ENCODE measurements at regions not wholly inside any gene's neighbourhood (a gene's known extent, or its start where the extent isn't known, plus 50 kb on each side); places are given as distances from the start of the nearest gene placed in this dataset.

DNA sequence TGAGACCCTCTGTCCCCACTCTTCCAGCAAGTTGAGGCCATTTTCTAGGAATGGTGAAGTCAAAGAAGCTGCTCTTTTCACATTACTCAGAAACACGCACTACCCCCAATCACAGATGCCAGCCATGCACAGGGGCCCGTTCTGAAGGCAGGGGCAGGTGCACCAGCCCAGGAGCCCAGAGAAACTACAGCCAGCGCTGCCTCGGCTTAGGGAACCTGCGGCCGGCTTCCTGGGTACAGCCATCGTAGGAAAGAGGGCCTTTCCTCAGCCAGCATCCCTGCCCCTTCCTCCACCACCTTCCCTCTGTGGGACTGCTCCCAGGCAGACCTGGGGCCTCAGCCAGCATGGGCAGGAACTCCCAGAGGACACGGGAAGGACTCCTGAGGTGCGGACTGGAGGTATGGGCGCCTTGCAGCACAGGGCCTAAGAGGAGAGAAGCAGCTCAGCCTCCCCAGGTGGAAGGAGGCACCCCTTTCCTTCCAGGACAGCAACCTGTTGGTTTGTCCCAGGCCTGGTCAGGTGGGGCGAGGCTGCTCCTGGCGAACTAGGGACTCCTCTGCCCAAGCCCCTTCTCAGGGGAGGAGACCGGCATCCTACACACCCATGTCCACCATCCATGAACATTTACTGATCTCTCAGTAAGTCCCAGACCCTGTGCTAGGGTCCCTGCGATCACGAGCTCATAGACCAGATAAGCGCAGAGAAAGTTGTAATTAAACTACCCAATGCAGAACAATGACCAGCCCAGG lies 99.0 kb upstream of the ID2 start:
- H3K27ac ChIP-seq (ENCODE audit: low read length) = no peak overlapping the region
- no peaks in the 10 kb centered on the region for H3K36me3 ChIP-seq (replicated peaks; ENCODE audit: insufficient read depth, low read length)
- no peaks in the 10 kb centered on the region for H3K4me1 ChIP-seq (ENCODE audit: low read length)
- H4K20me1 ChIP-seq (ENCODE audit: insufficient read depth, low read length) = no peaks in the 10 kb centered on the region
- no peak overlapping the region for H3K9ac ChIP-seq (ENCODE audit: low read length)
- no peak overlapping the region for H3K4me2 ChIP-seq (ENCODE audit: low read depth, low read length)
- no peaks in the 10 kb centered on the region for H3K79me2 ChIP-seq (ENCODE audit: low read length)
- H2AFZ ChIP-seq (ENCODE audit: low read length) = no peak overlapping the region
- no peaks in the 10 kb centered on the region for H3K27me3 ChIP-seq (replicated peaks; ENCODE audit: insufficient read depth, low read length)
- no peak for TF ChIP-seq CTCF (IDR thresholded peaks at IDR 0.05; ENCODE audit: low read length)
- no peak for TF ChIP-seq EZH2phosphoT487 (IDR thresholded peaks at IDR 0.05; ENCODE audit: low read length)
- no peak for TF ChIP-seq EZH2 (optimal IDR thresholded peaks at IDR 0.05; ENCODE audit: low read depth, low read length)
- DNase-seq = no peak
- no peaks in the 10 kb centered on the region for H3K9me3 ChIP-seq (replicated peaks; ENCODE audit: insufficient read depth, low read length)
- H3F3A ChIP-seq (ENCODE audit: insufficient read depth, low read length) = no peaks in the 10 kb centered on the region
- no peaks in the 10 kb centered on the region for H3K9me2 ChIP-seq (replicated peaks; ENCODE audit: insufficient read depth, low read length)
- H3K4me3 ChIP-seq (ENCODE audit: low read length) = no peak overlapping the region

- Histone ChIP-seq H3K4me2 (ENCODE audit: low read depth, low read length) (no peak overlapping the region), H3K27me3 (replicated peaks; ENCODE audit: insufficient read depth, low read length) (no peaks in the 10 kb centered on the region), H3F3A (ENCODE audit: insufficient read depth, low read length) (no peaks in the 10 kb centered on the region), H3K27ac (ENCODE audit: low read length) (no peak overlapping the region), H4K20me1 (ENCODE audit: insufficient read depth, low read length) (no peaks in the 10 kb centered on the region), H3K79me2 (ENCODE audit: low read length) (no peaks in the 10 kb centered on the region), H3K4me1 (ENCODE audit: low read length) (no peaks in the 10 kb centered on the region), H3K9me3 (replicated peaks; ENCODE audit: insufficient read depth, low read length) (no peaks in the 10 kb centered on the region), H3K36me3 (replicated peaks; ENCODE audit: insufficient read depth, low read length) (no peaks in the 10 kb centered on the region), H2AFZ (ENCODE audit: low read length) (no peak overlapping the region), H3K9me2 (replicated peaks; ENCODE audit: insufficient read depth, low read length) (no peaks in the 10 kb centered on the region), H3K4me3 (ENCODE audit: low read length) (no peak overlapping the region), H3K9ac (ENCODE audit: low read length) (no peak overlapping the region)
- no peak for DNase-seq
- TF ChIP-seq EZH2 (optimal IDR thresholded peaks at IDR 0.05; ENCODE audit: low read depth, low read length) (no peak), CTCF (IDR thresholded peaks at IDR 0.05; ENCODE audit: low read length) (no peak), EZH2phosphoT487 (IDR thresholded peaks at IDR 0.05; ENCODE audit: low read length) (no peak)
Measured at GRCh38 chr2:8583400-8584173, 98.3 kb upstream of the ID2 start.

GRCh38 chr2:8584174-8585066 lies 97.4 kb upstream of the ID2 start:
- Histone ChIP-seq H2AFZ (ENCODE audit: low read length) (no peak overlapping the region), H4K20me1 (ENCODE audit: insufficient read depth, low read length) (no peaks in the 10 kb centered on the region), H3K9me3 (replicated peaks; ENCODE audit: insufficient read depth, low read length) (no peaks in the 10 kb centered on the region), H3K79me2 (ENCODE audit: low read length) (no peaks in the 10 kb centered on the region), H3K27me3 (replicated peaks; ENCODE audit: insufficient read depth, low read length) (no peaks in the 10 kb centered on the region), H3K4me1 (ENCODE audit: low read length) (no peaks in the 10 kb centered on the region), H3K9ac (ENCODE audit: low read length) (no peak overlapping the region), H3K4me3 (ENCODE audit: low read length) (no peak overlapping the region), H3K27ac (ENCODE audit: low read length) (no peak overlapping the region), H3K36me3 (replicated peaks; ENCODE audit: insufficient read depth, low read length) (no peaks in the 10 kb centered on the region), H3F3A (ENCODE audit: insufficient read depth, low read length) (no peaks in the 10 kb centered on the region), H3K4me2 (ENCODE audit: low read depth, low read length) (no peak overlapping the region), H3K9me2 (replicated peaks; ENCODE audit: insufficient read depth, low read length) (no peaks in the 10 kb centered on the region)
- no peak for DNase-seq
- no peak for TF ChIP-seq EZH2phosphoT487 (IDR thresholded peaks at IDR 0.05; ENCODE audit: low read length)
- no peak for TF ChIP-seq EZH2 (optimal IDR thresholded peaks at IDR 0.05; ENCODE audit: low read depth, low read length)
- TF ChIP-seq CTCF (IDR thresholded peaks at IDR 0.05; ENCODE audit: low read length) = no peak
